ENCODE measurements at regions not wholly inside any gene's neighbourhood (a gene's known extent, or its start where the extent isn't known, plus 50 kb on each side); places are given as distances from the start of the nearest gene placed in this dataset.
A peak's percentile ranks its signal among the peaks of the same experiment; 100 is the strongest.

GRCh38 chr16:52294660-52295059 is 252.3 kb downstream of the TOX3 start:
- TF ChIP-seq TP53 (CRISPR knock-in tag; conservative IDR thresholded peaks at IDR 0.05) = no peak
- no peak for TF ChIP-seq ZNF564 (CRISPR knock-in tag; IDR thresholded peaks at IDR 0.05)
- TF ChIP-seq KDM2A (CRISPR knock-in tag; IDR thresholded peaks at IDR 0.05; ENCODE audit: borderline replicate concordance, low read depth) = no peak
- no peak for TF ChIP-seq FOXP1 (IDR thresholded peaks at IDR 0.05)
- TF ChIP-seq FOXP1 (CRISPR knock-in tag; IDR thresholded peaks at IDR 0.05) = 0 out of 2 replicates have a peak, but pooled peaks have one; percentile 32
- TF ChIP-seq ZNF777 (CRISPR knock-in tag; IDR thresholded peaks at IDR 0.05) = no peak
- no peak for TF ChIP-seq BCL6 (CRISPR knock-in tag; IDR thresholded peaks at IDR 0.05)
- peak in 1 of 2 experiments; percentile 91; a peak in 2 of 4 replicates for TF ChIP-seq ATF4 (CRISPR knock-in tag; IDR thresholded peaks at IDR 0.05)
- TF ChIP-seq ZNF550 (CRISPR knock-in tag; IDR thresholded peaks at IDR 0.05; ENCODE audit: borderline replicate concordance) = no peak
- TF ChIP-seq GATAD2A (CRISPR knock-in tag; IDR thresholded peaks at IDR 0.05) = 0 out of 2 replicates have a peak, but pooled peaks have one; percentile 20
- TF ChIP-seq ZNF615 (CRISPR knock-in tag; IDR thresholded peaks at IDR 0.05; ENCODE audit: borderline replicate concordance) = no peak
- no peak for TF ChIP-seq LCORL (IDR thresholded peaks at IDR 0.05)
- no peak for TF ChIP-seq LCORL (CRISPR knock-in tag; IDR thresholded peaks at IDR 0.05)
- no peak for TF ChIP-seq ARID4A (CRISPR knock-in tag; IDR thresholded peaks at IDR 0.05; ENCODE audit: borderline replicate concordance)
- TF ChIP-seq, protein P1, sequence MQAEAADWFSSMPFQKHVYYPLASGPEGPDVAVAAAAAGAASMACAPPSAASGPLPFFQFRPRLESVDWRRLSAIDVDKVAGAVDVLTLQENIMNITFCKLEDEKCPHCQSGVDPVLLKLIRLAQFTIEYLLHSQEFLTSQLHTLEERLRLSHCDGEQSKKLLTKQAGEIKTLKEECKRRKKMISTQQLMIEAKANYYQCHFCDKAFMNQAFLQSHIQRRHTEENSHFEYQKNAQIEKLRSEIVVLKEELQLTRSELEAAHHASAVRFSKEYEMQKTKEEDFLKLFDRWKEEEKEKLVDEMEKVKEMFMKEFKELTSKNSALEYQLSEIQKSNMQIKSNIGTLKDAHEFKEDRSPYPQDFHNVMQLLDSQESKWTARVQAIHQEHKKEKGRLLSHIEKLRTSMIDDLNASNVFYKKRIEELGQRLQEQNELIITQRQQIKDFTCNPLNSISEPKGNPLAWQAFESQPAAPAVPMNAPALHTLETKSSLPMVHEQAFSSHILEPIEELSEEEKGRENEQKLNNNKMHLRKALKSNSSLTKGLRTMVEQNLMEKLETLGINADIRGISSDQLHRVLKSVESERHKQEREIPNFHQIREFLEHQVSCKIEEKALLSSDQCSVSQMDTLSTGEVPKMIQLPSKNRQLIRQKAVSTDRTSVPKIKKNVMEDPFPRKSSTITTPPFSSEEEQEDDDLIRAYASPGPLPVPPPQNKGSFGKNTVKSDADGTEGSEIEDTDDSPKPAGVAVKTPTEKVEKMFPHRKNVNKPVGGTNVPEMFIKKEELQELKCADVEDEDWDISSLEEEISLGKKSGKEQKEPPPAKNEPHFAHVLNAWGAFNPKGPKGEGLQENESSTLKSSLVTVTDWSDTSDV (CRISPR knock-in tag; IDR thresholded peaks at IDR 0.05) = no peak
- TF ChIP-seq, protein P2, sequence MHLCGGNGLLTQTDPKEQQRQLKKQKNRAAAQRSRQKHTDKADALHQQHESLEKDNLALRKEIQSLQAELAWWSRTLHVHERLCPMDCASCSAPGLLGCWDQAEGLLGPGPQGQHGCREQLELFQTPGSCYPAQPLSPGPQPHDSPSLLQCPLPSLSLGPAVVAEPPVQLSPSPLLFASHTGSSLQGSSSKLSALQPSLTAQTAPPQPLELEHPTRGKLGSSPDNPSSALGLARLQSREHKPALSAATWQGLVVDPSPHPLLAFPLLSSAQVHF (CRISPR knock-in tag; IDR thresholded peaks at IDR 0.05) = no peak
- no peak for TF ChIP-seq GATA4 (IDR thresholded peaks at IDR 0.05; ENCODE audit: borderline replicate concordance, low read depth)
- TF ChIP-seq ZNF441 (CRISPR knock-in tag; IDR thresholded peaks at IDR 0.05; ENCODE audit: borderline replicate concordance) = no peak
- TF ChIP-seq ZNF543 (CRISPR knock-in tag; IDR thresholded peaks at IDR 0.05) = no peak
- TF ChIP-seq MATR3 (CRISPR knock-in tag; IDR thresholded peaks at IDR 0.05) = no peak
- in situ Hi-C loops (cut with HindIII; ENCODE audit: extremely low pct_ligation_motif_present, low pct_unique_long_range_greater_than_20kb) (no loop called here), intact Hi-C loops (cut with micrococcal nuclease; ENCODE audit: unreplicated experiment) (no loop called here)
- Histone ChIP-seq H3K36me3 (replicated peaks in 1 of 2; ENCODE audit: control insufficient read depth in 1 of 2, insufficient read depth in 2 of 2, low read length in 2 of 2) (no peaks in the 10 kb centered on the region), H3K27me3 (ENCODE audit: control insufficient read depth in 1 of 2, insufficient read depth in 2 of 2, low read length in 2 of 2) (no peaks in the 10 kb centered on the region), H3K4me2 (ENCODE audit: low read depth, low read length) (no peak overlapping the region), H3K9me3 (ENCODE audit: low read length) (peaks cover 8% of the 10 kb centered on the region; the same call in 1 of the 2 replicates), H2AFZ (ENCODE audit: low read length) (no peak overlapping the region), H4K20me1 (ENCODE audit: insufficient read depth, low read length) (no peaks in the 10 kb centered on the region), H3K4me1 (ENCODE audit: insufficient read depth, low read length) (peaks cover 54% of the 10 kb centered on the region), H3K79me2 (ENCODE audit: insufficient read depth, low read length) (no peaks in the 10 kb centered on the region), H3K4me3 (replicated peaks in 1 of 3; ENCODE audit: insufficient read depth in 1 of 3, low read depth in 2 of 3, low read length in 3 of 3) (no peak overlapping the region), H3K9ac (ENCODE audit: insufficient read depth, low read depth, low read length) (no peak overlapping the region), H3K27ac (ENCODE audit: extremely low read length, insufficient read depth, low read length) (no peak overlapping the region)
- ChIA-PET CTCF (ENCODE audit: low intra/inter-chr PET ratio, low total read pairs) (no interaction called here), POLR2A (no interaction called here)
- DNase-seq (ENCODE audit: low spot score) = no peak
- FAIRE-seq = no peak
- no TSS peak for BruUV-seq (replicated peaks)
- WGBS (ENCODE audit: low lambda C conversion rate) = 28% methylated on average over 3 of the region's 3 CpGs
- ATAC-seq = no peak
